Endothelial cell of umbilical vein (primary cell): ENCODE measurements at regions not wholly inside any gene's neighbourhood (a gene's known extent, or its start where the extent isn't known, plus 50 kb on each side); places are given as distances from the start of the nearest gene placed in this dataset.

Source experiments
- BruUV-seq: library from RNA; stranded (reverse); fragments of 400-500 nt; replicated peaks from 2 replicates; lab custom pipeline; 2021; lab: Mats Ljungman, UMichigan
- CTCF ChIA-PET: fragments of 300-600, 350-600 bp; sonication (Branson Sonifier 250); formaldehyde crosslinking; loops from one replicate; lab custom pipeline; 2021; ENCODE audit warnings: antibody characterized with exemption, inconsistent platforms; lab: Charles Lee
- POLR2A ChIA-PET: fragments of 300-600, 350-600 bp; sonication (Branson Sonifier 250); formaldehyde crosslinking; loops from one replicate; lab custom pipeline; 2021; ENCODE audit warnings: antibody characterized with exemption, inconsistent platforms; lab: Charles Lee
- DNase-seq: peaks from one replicate; pipeline ENCODE4 v3.0.0-alpha.2; 2011; ENCODE audit warnings: low read depth, low spot score
- FAIRE-seq: peaks from 2 replicates; lab custom pipeline; 2011; peaks lifted over from hg19 to GRCh38; lab: Jason Lieb, UNC
- H2AFZ ChIP-seq: 2 replicates; pipeline ENCODE4 v1.6.0; 2012; ENCODE audit warnings: low read depth, low read length, control low read depth, inconsistent platforms
- H3K27ac ChIP-seq: 2 replicates; pipeline ENCODE4 v1.5.1; 2011; ENCODE audit warnings: low read depth, mild to moderate bottlenecking, control low read depth, low read length, moderate library complexity; ENCODE audit not compliant: insufficient read depth
- H3K27me3 ChIP-seq, 2 experiments: 2 replicates each; pipeline versions ENCODE4 v1.6.0 to v1.6.1; 2011; ENCODE audit warnings: low read length in 2 of 2, mixed read lengths in 1 of 2; ENCODE audit not compliant: control insufficient read depth in 2 of 2, insufficient read depth in 2 of 2
- H3K36me3 ChIP-seq, 2 experiments: 2 replicates in 1 of 2; 3 replicates in 1 of 2; pipeline ENCODE4 v1.5.1; 2011; ENCODE audit warnings: low read length in 2 of 2, mild to moderate bottlenecking in 1 of 2, moderate library complexity in 1 of 2; ENCODE audit not compliant: control insufficient read depth in 2 of 2, insufficient read depth in 2 of 2; ENCODE audit errors: extremely low read depth in 1 of 2
- H3K4me1 ChIP-seq: 3 replicates; pipeline ENCODE4 v1.5.1; 2011; ENCODE audit warnings: mild to moderate bottlenecking, low read length; ENCODE audit not compliant: control insufficient read depth, insufficient read depth; ENCODE audit errors: extremely low read depth
- H3K4me2 ChIP-seq: 2 replicates; pipeline ENCODE4 v1.6.1; 2011; ENCODE audit warnings: low read length, control low read depth, mixed read lengths; ENCODE audit not compliant: insufficient read depth
- H3K4me3 ChIP-seq, 3 experiments: fragments of 200-600 bp in 1 of 3; sonication (generic), shearing (Covaris generic) in 1 of 3; replicated peaks in 1 of 3; 2 replicates each; pipeline ENCODE4 v1.5.1; 2011 to 2016; ENCODE audit warnings: control low read depth in 3 of 3, low read length in 3 of 3, mild to moderate bottlenecking in 2 of 3, inconsistent platforms in 1 of 3, low read depth in 1 of 3, moderate library complexity in 1 of 3; ENCODE audit not compliant: insufficient read depth in 1 of 3
- H3K79me2 ChIP-seq: 2 replicates; pipeline ENCODE4 v1.6.0; 2012; ENCODE audit warnings: low read length, inconsistent platforms; ENCODE audit not compliant: control insufficient read depth, insufficient read depth
- H3K9ac ChIP-seq: replicated peaks from 2 replicates; pipeline ENCODE3; 2011; ENCODE audit warnings: low read length, control low read depth; ENCODE audit not compliant: insufficient read depth; ENCODE audit errors: extremely low read depth
- H3K9me1 ChIP-seq: replicated peaks from 3 replicates; pipeline ENCODE4 v1.6.0; 2011; ENCODE audit warnings: mild to moderate bottlenecking, low read length; ENCODE audit not compliant: control insufficient read depth, insufficient read depth; ENCODE audit errors: extremely low read depth
- H3K9me3 ChIP-seq: replicated peaks from 2 replicates; pipeline ENCODE4 v1.5.1; 2012; ENCODE audit warnings: low read length, inconsistent platforms; ENCODE audit not compliant: control insufficient read depth, insufficient read depth
- H4K20me1 ChIP-seq: replicated peaks from 2 replicates; pipeline ENCODE3; 2011; ENCODE audit warnings: mild to moderate bottlenecking, low read length; ENCODE audit not compliant: control insufficient read depth, insufficient read depth; ENCODE audit errors: extremely low read depth
- CTCF ChIP-seq, 2 donors: IDR thresholded peaks; 1 replicate in 1 of 2; 2 replicates in 1 of 2; pipeline ENCODE4 v1.5.1; 2011; ENCODE audit warnings: low read length in 2 of 2, mild to moderate bottlenecking in 2 of 2, moderate library complexity in 2 of 2, control low read depth in 1 of 2, inconsistent platforms in 1 of 2, low read depth in 1 of 2; ENCODE audit not compliant: insufficient read depth in 1 of 2; ENCODE audit errors: extremely low read depth in 1 of 2
- EZH2 ChIP-seq: IDR thresholded peaks from 2 replicates; pipeline ENCODE4 v1.6.1; 2012; ENCODE audit warnings: borderline replicate concordance, low read depth, mild to moderate bottlenecking, moderate library complexity, low read length, inconsistent platforms; ENCODE audit not compliant: severe bottlenecking
- FOS ChIP-seq: IDR thresholded peaks from 2 replicates; pipeline ENCODE4 v1.6.1; 2011; ENCODE audit warnings: mild to moderate bottlenecking, low read length, moderate library complexity, borderline replicate concordance; ENCODE audit not compliant: insufficient read depth
- GATA2 ChIP-seq: IDR thresholded peaks from 2 replicates; pipeline ENCODE4 v1.7.0; 2011; ENCODE audit warnings: low read depth, mild to moderate bottlenecking, moderate library complexity, mixed read lengths, low read length; ENCODE audit not compliant: insufficient read length, insufficient read depth
- JUN ChIP-seq: IDR thresholded peaks from 2 replicates; pipeline ENCODE4 v1.6.1; 2011; ENCODE audit warnings: borderline replicate concordance, low read depth; ENCODE audit not compliant: insufficient read length, insufficient read depth
- MAX ChIP-seq: IDR thresholded peaks from 2 replicates; pipeline ENCODE4 v1.6.1; 2011; ENCODE audit not compliant: insufficient read depth, insufficient read length
- MYC ChIP-seq: IDR thresholded peaks from one replicate; pipeline ENCODE4 v1.6.1; 2011; ENCODE audit warnings: mild to moderate bottlenecking, low read depth, low read length
- POLR2A ChIP-seq: IDR thresholded peaks from 2 replicates; pipeline ENCODE4 v1.6.1; 2012; ENCODE audit warnings: low read depth, mild to moderate bottlenecking, control low read depth, low read length
- POLR2AphosphoS5 ChIP-seq: IDR thresholded peaks from 2 replicates; pipeline ENCODE4 v1.6.1; 2012; ENCODE audit warnings: low read depth, mild to moderate bottlenecking, control low read depth, low read length, moderate library complexity; ENCODE audit not compliant: insufficient read depth
- dilution Hi-C: fragments of 300-500 bp; cut with MboI; formaldehyde crosslinking; loops from one replicate; pipeline ENCODE4 v1.15.0; 2019; ENCODE audit warnings: low sequenced_read_pairs; ENCODE audit not compliant: extremely low pct_ligation_motif_present
- intact Hi-C: fragments of 100-400 bp; cut with micrococcal nuclease; formaldehyde crosslinking; loops from one replicate; pipeline ENCODE4 v1.10.0; 2022

- H3K9me3 ChIP-seq, result no peaks in the 10 kb centered on the region
- BruUV-seq, result no TSS peak
- TF ChIP-seq GATA2 (no peak), POLR2AphosphoS5 (no peak), FOS (no peak), EZH2 (no peak), MAX (no peak), POLR2A (no peak), CTCF (IDR thresholded peaks at IDR 0.05; ENCODE audit: extremely low read depth in 1 of 2, insufficient read depth in 1 of 2, low read depth in 1 of 2, low read length in 2 of 2) (no peak), MYC (no peak), JUN (no peak)
- FAIRE-seq (no peak), DNase-seq (no peak)
- no peaks in the 10 kb centered on the region for H3K79me2 ChIP-seq
- no peaks in the 10 kb centered on the region for H3K4me1 ChIP-seq
- dilution Hi-C loops, result no loop called here
- no peak overlapping the region for H3K9ac ChIP-seq
- no peaks in the 10 kb centered on the region for H3K9me1 ChIP-seq
- no peak overlapping the region for H3K4me2 ChIP-seq
- no peaks in the 10 kb centered on the region for H3K27me3 ChIP-seq
- H3K4me3 ChIP-seq, result no peak overlapping the region
- intact Hi-C loops, result loop anchor here (5.0 kb wide), 1 partner anchor 37 kb away; no protein-coding TSS in a partner anchor
- ChIA-PET CTCF (no interaction called here), POLR2A (no interaction called here)
- H3K36me3 ChIP-seq, result no peaks in the 10 kb centered on the region
- no peaks in the 10 kb centered on the region for H4K20me1 ChIP-seq
- H3K27ac ChIP-seq, result no peak overlapping the region
- no peak overlapping the region for H2AFZ ChIP-seq
Measured at GRCh38 chr13:74530011-74530410, 395.8 kb upstream of the KLF12 start.
